KMS-11 (cell line): ENCODE measurements at regions not wholly inside any gene's neighbourhood (a gene's known extent, or its start where the extent isn't known, plus 50 kb on each side); places are given as distances from the start of the nearest gene placed in this dataset.

ENCODE experiments used
- H2AFZ ChIP-seq: fragments of 200-600 bp; sonication (generic); 2 replicates; pipeline ENCODE4 v1.6.1; 2016; ENCODE audit warnings: antibody characterized with exemption, mixed run types, low read depth
- H3K27ac ChIP-seq: fragments of 200-600 bp; sonication (generic); 2 replicates; pipeline ENCODE4 v1.6.1; 2016; ENCODE audit warnings: mild to moderate bottlenecking, mixed run types
- H3K27me3 ChIP-seq: fragments of 200-600 bp; sonication (generic); 2 replicates; pipeline ENCODE4 v1.6.1; 2017; ENCODE audit warnings: mild to moderate bottlenecking, low read depth, mixed run types, moderate library complexity; ENCODE audit not compliant: insufficient read depth
- H3K36me3 ChIP-seq: fragments of 200-600 bp; sonication (generic); 2 replicates; pipeline ENCODE4 v1.6.1; 2017; ENCODE audit warnings: mild to moderate bottlenecking, mixed run types; ENCODE audit not compliant: insufficient read depth
- H3K4me1 ChIP-seq: fragments of 200-600 bp; sonication (generic); 2 replicates; pipeline ENCODE4 v1.6.1; 2016; ENCODE audit warnings: mild to moderate bottlenecking, low read depth, mixed run types; ENCODE audit not compliant: poor library complexity, severe bottlenecking
- H3K4me2 ChIP-seq: fragments of 200-600 bp; sonication (generic); 2 replicates; pipeline ENCODE4 v1.7.0; 2016; ENCODE audit warnings: mild to moderate bottlenecking, mixed run types
- H3K4me3 ChIP-seq: fragments of 200-600 bp; sonication (generic); IDR thresholded peaks from 2 replicates; pipeline ENCODE4 v1.6.1; 2017; ENCODE audit warnings: low read depth, low read length, mixed read lengths; ENCODE audit not compliant: insufficient read depth
- H3K79me2 ChIP-seq: fragments of 200-600 bp; sonication (generic); 2 replicates; pipeline ENCODE4 v1.6.1; 2016; ENCODE audit warnings: low read depth, mixed run types; ENCODE audit not compliant: insufficient read depth
- H3K9ac ChIP-seq: fragments of 200-600 bp; sonication (generic); 2 replicates; pipeline ENCODE4 v1.6.1; 2016; ENCODE audit warnings: mild to moderate bottlenecking, mixed run types
- H4K20me1 ChIP-seq: fragments of 200-600 bp; sonication (generic); 2 replicates; pipeline ENCODE4 v1.6.1; 2016; ENCODE audit warnings: mild to moderate bottlenecking, mixed run types; ENCODE audit not compliant: insufficient read depth
- TF ChIP-seq, protein P1 (sequence below): fragments of 200-600 bp; sonication (generic); conservative IDR thresholded peaks from 2 replicates; pipeline ENCODE4 v1.6.1; 2017; ENCODE audit warnings: low read depth, mild to moderate bottlenecking, antibody characterized with exemption, low read length, moderate library complexity, mixed read lengths

DNA sequence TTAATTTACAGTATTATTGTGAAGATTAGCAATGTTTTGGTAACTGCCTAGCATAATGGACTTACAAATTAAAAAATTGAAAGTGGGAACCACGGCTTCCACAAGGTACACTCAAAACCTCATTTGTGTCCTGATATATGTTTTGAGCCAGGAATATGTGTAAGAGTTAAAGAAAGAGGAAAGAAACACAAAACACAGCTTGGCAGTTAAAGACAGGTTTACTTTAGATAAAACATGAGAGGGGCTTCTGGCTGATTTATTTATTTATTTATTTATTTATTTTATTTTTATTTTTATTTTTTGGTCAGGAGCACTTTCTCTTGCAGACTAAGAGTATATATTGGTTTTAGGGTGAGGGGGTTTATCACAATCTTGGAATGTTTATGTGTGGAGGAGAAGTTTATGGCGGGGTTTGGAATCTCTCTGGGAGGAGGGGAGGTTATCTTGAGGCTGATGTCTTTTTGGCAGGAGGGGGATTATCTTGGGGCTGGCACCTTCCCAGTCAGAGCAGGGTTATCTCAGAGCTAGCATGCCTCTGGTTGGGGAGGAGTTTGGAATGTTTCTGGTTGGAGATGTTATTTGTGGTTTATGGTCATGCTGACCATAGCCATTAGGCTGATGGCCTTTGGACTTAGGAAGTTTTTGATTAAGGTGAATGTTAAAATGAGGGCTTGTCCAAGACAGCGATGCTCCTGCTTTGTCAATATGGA, 436.7 kb downstream of the DAD1 start:
- Histone ChIP-seq H2AFZ (no peak overlapping the region), H3K36me3 (no peaks in the 10 kb centered on the region), H3K4me3 (no peak overlapping the region), H3K27me3 (no peaks in the 10 kb centered on the region), H3K79me2 (no peaks in the 10 kb centered on the region), H4K20me1 (no peaks in the 10 kb centered on the region), H3K4me2 (no peak overlapping the region), H3K27ac (no peak overlapping the region), H3K9ac (no peak overlapping the region), H3K4me1 (no peaks in the 10 kb centered on the region)
- TF ChIP-seq, protein P1, sequence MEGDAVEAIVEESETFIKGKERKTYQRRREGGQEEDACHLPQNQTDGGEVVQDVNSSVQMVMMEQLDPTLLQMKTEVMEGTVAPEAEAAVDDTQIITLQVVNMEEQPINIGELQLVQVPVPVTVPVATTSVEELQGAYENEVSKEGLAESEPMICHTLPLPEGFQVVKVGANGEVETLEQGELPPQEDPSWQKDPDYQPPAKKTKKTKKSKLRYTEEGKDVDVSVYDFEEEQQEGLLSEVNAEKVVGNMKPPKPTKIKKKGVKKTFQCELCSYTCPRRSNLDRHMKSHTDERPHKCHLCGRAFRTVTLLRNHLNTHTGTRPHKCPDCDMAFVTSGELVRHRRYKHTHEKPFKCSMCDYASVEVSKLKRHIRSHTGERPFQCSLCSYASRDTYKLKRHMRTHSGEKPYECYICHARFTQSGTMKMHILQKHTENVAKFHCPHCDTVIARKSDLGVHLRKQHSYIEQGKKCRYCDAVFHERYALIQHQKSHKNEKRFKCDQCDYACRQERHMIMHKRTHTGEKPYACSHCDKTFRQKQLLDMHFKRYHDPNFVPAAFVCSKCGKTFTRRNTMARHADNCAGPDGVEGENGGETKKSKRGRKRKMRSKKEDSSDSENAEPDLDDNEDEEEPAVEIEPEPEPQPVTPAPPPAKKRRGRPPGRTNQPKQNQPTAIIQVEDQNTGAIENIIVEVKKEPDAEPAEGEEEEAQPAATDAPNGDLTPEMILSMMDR: no peak

DNA sequence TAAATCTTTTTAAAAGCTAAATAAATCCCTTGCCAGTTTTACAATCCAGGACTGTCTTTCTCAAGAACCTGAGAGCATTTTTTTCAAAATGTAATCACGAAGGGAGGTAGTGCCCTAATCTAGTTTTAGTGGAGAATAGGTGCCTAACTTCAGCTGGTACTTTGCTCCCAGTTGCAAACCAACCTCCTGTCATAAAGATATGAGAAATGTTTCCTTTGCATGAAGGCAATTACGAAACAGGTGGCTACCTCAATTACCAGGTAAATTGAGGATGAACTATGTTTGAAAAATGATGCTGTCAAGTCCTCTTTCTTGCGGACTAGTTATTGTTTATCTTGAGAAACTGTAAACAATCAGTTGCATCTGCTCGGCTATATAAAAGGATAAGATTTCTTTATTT, 437.9 kb downstream of the DAD1 start:
- no peak overlapping the region for H3K4me3 ChIP-seq
- no peaks in the 10 kb centered on the region for H4K20me1 ChIP-seq
- H3K36me3 ChIP-seq: no peaks in the 10 kb centered on the region
- no peaks in the 10 kb centered on the region for H3K79me2 ChIP-seq
- H3K9ac ChIP-seq: no peak overlapping the region
- no peaks in the 10 kb centered on the region for H3K27me3 ChIP-seq
- H3K4me2 ChIP-seq: no peak overlapping the region
- no peak overlapping the region for H3K27ac ChIP-seq
- no peak overlapping the region for H2AFZ ChIP-seq
- TF ChIP-seq, protein P1: no peak
- no peaks in the 10 kb centered on the region for H3K4me1 ChIP-seq

DNA sequence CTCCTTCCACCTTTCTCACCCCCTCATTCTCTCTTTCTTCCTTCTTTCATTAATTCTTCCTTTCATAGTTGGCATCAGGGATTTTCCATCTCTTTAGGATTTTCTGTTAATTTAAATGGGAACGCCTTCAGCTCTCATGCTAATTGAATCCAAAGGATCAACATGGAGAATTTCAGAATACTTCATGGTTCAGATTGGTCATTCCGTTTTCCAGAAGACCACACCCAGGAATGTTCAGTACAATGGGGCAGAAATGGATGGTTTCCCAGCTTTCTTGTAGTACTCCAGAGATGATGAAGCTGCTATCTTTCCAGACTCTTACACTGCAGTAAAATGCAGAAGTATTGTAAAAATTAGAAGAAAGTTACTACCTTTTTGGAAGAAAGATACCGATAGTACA, 440.0 kb downstream of the DAD1 start:
- Histone ChIP-seq H3K4me3 (no peak overlapping the region), H3K4me2 (no peak overlapping the region), H3K9ac (no peak overlapping the region), H3K4me1 (no peaks in the 10 kb centered on the region), H3K36me3 (no peaks in the 10 kb centered on the region), H4K20me1 (no peaks in the 10 kb centered on the region), H2AFZ (no peak overlapping the region), H3K27me3 (no peaks in the 10 kb centered on the region), H3K79me2 (no peaks in the 10 kb centered on the region), H3K27ac (no peak overlapping the region)
- TF ChIP-seq, protein P1: no peak

DNA sequence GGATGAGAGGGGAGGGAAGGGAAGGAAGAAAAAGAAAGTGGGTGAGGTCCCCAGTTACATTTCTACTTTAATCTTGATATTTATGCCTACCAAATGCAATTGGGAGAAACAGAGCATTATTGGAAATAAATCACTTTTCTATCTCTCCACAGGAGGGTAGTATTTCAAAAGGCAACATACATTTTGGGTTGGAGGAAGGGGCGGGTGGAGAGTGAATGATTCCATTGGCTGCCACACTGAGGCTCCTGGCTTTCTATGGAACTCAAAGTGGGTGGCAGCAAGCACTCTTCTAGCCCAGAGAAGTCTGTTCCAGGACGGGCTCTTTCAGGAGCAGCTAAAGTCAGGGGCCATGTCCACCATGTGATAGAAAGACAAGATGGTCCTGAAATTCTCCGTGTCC, 441.3 kb downstream of the DAD1 start:
- TF ChIP-seq, protein P1: no peak
- H3K27me3 ChIP-seq: no peaks in the 10 kb centered on the region
- H3K4me2 ChIP-seq: no peak overlapping the region
- no peaks in the 10 kb centered on the region for H3K79me2 ChIP-seq
- H4K20me1 ChIP-seq: no peaks in the 10 kb centered on the region
- no peaks in the 10 kb centered on the region for H3K4me1 ChIP-seq
- H2AFZ ChIP-seq: no peak overlapping the region
- no peaks in the 10 kb centered on the region for H3K36me3 ChIP-seq
- no peak overlapping the region for H3K27ac ChIP-seq
- no peak overlapping the region for H3K4me3 ChIP-seq
- no peak overlapping the region for H3K9ac ChIP-seq
